RPMI7951 (cell line): ENCODE measurements at regions not wholly inside any gene's neighbourhood (a gene's known extent, or its start where the extent isn't known, plus 50 kb on each side); places are given as distances from the start of the nearest gene placed in this dataset.
"Not testable (repeated sequence)": the region's sequence is repeated elsewhere in the genome, so short reads cannot be mapped to it uniquely, and the experiment has no call there.

ENCODE experiments used
- DNase-seq: peaks from one replicate; pipeline ENCODE4 v3.0.0-alpha.2; 2012; ENCODE audit warnings: low read depth

DNA sequence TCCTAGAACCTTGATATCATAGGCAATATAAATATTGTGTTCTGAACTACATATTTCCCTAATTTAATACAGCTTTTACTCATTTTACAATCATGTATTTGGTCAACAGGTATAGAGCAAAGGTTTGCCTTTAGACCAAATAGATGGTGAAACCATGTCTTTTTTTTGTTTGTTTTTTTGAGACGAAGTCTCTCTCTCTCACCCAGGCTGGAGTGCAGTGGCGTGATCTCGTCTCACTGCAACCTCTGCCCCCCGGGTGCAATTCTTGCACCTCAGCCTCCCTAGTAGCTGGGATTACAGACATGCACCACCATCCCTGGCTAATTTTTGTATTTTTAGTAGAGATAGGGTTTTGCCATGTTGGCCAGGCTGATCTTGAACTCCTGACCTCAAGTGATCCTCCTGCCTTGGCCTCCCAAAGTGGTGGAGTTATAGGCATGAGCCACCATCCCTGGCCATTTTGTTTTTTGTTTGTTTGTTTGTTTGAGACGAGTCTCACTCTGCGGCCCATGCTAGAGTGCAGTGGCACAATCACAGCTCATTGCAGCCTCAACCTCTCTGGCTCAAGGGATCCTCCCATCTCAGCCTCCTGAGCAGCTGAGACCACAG is 243.7 kb upstream of the FOXN3 start:
- not testable (repeated sequence) for DNase-seq

DNA sequence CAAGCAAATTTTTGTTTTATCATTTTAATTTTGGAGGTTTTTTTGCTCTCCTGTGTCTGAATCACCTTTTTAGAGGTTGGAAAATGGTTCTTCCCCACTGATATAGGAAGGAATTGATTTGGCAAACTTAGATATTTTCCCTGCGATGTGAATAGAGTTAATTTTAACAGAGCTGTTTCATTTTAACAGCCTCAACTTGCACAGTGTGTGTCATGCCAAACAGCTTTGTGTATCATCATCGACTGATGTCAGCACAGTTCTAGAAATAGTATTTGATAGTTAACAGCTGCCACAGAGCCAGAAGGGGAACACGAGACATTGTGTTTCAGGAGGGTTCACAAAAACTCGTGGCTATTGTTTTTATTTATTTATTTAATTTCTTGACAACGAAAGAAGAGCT is 243.1 kb upstream of the FOXN3 start:
- peak; percentile 13 for DNase-seq

DNA sequence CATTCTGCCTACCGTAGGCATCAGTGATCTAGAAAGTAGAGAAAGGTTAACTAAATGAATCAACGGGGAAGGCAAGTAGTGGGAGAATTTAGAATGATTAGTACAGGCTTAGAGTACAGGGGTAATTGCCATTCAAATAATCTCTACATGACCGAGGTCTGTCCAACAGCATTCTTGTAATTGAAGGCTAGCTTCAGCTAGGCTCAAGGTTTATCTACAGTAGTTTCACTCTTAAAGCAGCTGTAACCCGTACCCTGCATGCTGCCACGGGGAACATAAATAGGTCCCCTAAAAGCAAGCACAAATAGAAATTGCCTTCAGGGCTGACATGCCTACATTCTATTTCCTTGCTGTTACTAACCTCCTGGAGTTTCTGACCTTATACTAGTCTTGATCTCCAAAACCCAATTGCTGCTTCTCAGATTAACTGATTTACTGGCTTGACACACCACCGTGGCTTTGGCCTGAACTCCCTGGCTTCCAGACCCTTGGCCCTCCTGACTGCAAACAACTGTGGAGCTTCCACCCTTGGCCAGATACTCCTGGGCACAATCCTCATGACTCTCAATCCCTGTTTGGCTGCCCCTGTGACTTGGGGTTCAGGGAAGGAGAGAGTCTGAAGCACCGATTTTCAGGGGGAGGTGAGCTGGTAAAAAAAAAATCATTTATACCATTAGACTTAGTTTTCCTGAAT is 242.1 kb upstream of the FOXN3 start:
- no peak for DNase-seq

DNA sequence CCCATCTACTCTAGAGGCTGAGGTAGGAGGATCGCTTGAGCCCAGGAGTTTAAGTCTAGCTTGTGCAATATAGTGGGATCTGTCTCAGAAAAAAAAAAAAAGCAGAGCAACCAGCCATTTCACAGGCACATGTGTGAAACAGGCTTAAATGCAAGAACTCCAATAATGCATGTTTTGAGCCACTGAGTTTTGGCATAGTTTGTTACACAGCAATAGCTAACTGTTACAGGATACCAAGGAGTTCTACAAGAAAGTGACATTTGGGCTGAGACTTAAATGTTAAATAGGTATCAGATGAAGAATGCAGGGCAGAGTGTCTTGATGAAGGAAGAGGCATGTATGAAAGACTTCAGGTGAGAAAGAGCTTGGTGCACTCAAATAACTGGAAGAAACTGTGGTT is 240.0 kb upstream of the FOXN3 start:
- no peak for DNase-seq

DNA sequence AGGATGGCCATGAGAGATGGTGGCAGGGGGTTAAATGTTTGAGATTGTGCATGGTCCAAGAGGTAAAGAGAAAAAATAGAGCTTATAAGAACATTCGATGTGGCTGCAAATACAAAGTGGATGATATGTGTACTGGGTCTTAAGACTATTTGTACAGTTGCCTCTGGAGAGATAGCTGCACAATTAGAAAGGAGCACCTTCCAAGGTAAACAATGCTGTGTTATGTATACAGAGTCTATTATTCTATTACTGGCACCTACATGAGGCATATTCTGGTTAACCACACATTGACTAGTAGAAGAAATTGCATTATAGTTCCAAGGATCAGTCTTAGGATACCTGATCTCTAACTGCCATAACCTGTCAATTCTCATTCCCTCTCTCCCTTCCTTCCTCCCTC is 238.0 kb upstream of the FOXN3 start:
- DNase-seq, result no peak

DNA sequence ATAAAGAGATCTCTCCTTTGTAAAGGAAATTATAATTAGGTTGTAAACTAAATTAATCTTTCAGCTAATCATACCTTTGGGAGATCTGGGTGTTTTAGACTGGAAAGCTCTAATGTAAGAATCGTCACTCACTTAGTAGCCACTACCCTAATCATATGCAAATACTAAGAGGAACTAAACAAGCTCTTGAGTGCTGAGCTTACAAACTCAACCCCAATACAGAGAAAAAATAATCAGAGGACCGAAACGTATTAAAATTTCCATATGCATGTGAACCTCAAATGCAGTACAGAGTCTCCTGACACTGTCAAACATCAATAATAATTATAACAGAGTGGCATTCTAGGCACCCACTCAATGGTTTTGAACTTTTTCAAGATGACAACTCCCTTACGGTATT is 235.3 kb upstream of the FOXN3 start:
- DNase-seq, result no peak

DNA sequence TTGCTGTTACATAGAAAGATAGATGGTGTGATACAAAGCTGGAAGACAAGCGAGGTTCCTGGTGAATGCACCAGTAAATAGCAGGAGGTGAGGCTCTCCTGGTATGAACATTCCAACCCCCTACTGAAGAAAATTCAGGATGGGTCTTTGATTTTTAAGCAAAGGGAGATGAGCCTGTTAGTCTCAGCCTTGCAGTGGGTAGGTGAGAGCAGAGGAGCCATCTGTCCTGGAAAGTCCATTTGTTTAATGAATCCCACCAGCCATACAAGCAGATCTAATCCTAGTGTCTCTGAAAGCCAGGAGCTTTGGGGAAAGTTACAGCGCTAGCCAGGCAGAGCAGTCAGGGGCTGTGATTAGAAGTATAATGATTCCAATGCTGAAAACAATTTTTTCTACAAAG is 234.8 kb upstream of the FOXN3 start:
- DNase-seq, result no peak

DNA sequence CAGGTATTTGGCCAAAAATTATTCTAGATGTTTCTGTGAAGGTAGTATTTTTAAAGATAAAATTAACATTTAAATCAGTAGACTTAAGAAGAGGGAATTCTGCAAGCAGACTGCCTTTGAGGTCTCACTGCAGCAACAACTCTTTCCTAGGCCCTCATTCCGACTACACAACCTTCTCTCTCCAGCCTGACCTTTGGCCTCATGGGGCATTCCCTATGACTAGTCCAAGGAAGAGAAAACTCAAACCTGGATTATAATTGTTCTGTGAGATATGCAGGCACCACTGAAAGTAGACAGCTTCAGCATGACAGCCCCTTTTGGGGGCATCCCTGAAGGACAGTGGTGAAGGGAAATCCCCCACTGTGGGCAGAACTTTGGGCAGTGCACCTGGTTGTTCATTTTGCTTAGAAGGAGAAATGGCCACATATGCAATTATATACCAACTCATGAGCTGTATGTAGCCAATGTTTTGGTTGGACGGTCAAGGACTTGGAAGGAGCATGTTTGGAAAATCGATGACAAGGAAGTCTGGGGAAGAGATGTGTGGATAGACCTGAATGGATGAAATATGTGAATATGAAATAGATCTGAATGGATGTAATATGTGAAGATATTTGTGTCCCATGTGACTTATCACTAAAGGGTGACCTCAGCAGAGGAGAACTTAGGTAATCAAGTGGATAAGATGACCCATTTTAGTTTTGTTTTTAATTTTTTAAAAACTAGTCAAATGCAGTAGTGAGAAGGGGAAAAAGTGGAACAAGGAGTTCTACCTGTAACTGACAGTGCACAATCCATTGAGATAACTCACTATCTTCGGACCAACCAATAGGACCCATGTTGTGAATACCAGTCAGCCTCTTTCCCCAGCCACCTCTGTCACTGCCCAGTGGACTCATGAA is 233.3 kb upstream of the FOXN3 start:
- DNase-seq, result no peak

DNA sequence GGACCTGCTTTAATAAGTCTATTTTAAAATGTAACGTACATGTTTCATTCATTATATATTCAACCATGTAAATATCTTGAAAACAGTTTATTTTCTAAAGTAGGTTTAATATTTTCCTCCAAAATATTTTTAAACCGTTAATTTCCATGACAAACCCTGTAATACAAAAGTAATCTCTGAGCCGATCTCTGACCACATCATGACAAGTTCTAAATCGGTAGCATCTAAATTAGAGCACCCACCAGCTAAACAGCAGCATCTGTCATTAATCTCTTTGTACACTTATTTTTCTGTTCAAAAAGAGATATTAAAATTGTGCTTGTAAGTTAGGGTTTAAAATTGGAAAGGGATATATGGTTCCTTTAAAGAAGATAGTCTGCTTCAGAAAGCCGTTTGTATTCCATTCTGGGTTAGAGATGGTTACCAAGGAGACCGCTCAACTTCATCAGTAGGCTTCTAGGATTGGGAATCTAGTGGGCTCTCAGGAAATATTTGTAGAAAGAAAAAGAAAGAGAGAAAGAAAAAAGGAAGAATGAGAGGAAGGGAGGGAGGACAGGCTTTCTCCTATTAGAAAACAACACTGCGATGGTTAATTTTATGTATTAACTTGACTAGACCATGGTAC is 232.5 kb upstream of the FOXN3 start:
- DNase-seq, result no peak

DNA sequence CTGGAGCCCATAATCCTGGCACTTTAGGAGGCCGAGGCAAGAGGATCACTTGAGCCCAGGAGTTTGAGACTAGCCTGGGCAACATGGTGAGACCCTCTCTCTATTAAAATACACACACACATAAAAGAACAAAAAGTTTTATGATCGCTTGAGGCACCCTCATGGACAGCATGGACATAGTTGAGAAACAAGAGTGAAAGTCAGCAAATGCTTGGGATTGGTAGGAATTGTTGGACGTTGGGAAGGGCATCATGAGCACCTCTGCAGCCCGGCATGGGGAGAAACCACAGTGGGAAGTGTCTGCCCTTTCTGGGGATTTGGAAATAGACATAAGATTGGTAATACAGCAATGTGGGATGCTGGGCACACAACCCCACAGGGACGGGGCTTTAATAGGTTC is 231.9 kb upstream of the FOXN3 start:
- no peak for DNase-seq

DNA sequence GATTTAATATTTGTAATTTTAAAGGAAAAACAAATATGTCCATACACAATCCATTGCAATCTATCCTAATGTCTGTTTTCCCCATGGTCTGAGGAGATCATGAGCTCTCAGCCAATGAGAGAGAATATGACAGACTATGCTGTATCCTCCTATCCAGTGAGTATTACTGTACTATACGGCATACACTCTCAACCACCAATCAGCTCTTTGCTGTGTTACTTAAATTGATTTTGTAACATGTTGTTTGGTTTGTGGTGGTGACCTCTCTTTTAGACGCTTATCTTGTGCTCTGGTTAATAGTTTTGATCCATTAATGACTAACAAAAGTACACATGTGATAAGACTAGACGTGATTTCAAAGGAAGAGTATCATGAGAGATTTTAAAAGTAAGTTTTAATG is 231.5 kb upstream of the FOXN3 start:
- no peak for DNase-seq

DNA sequence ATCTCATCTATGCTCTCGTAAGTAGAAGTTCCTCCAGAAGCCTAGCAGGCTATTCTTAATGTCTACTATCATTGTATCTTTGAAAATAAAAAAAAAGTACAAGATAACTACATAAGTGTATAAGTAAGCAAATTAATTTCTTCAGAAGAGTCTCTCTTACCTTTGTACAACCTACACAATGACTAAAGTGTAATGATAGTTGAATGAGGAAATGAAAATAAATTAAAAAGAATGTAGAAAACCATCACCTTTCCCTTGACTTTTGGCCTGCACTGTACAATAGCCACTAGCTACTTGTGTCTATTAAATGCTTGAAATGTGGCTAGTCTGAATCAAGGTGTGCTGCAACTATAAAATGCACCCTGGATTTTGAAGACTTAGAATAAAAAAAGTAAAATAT is 229.9 kb upstream of the FOXN3 start:
- no peak for DNase-seq

DNA sequence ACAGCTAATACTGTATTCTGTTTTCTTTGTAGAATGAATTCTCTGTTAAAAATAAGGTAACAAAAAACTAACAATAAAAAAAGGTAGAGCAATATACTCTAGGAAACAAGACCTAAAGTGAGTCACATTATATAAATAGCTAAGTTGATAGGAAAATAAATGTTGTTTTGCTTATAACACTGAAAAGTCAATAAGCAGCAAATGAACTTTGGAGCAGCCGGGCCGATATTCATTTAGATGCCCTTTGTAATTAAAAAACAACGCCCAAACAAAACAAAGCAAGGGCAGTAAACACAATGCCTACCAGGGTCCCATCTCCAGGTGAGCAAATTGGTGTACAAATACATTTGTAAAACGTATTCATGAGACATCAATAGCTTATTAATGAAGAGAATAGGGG is 227.6 kb upstream of the FOXN3 start:
- no peak for DNase-seq

DNA sequence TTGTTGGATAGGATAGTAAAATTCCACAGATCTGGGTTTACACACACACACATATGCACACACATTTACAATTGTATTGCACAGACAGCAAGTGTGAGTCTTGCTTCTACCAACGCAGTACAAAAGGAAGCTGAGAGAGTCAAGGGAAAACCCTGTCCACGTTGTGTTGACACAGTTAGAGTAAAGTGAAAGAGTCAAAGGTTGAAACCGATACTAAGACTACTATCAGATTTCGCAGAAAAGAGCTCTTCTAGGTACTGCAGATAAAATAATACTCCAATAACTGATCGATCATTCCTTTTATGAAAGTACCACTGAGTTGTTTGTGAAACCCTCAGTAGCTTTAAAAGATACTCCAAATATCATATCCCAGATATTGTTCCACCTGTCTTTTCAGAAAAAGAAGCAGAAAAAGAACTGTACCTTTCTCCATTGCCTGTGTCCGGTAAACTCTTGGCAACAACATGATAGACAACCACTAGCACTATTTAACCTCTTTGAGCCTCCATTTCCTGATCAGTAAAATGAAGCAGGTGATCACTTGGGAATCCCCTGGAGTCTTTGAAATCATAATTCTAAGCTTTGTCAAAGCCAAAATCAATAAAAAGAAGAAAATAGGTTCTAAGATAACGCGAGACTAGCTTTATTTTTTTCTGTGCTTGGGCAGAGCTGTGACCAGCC is 224.6 kb upstream of the FOXN3 start:
- DNase-seq, result no peak

DNA sequence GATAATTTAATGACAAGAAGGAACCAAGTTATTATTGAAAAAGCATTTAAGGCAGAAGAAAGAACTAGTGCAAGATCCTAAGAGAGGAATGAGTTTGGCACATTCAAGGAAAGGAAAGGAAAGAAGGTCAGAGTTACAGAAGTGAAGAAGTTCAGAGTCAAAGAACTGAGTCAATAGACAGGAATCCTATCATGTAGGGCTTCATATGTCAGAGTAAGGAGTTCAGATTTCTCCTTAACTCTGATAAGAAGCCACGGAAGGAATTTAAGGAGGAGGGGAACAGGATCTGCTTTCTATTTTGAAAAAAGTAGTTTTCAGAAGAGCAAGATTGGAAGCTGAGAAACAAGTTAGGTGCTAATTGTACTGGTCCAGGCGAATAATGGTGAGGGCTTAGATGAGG is 223.1 kb upstream of the FOXN3 start:
- no peak for DNase-seq

DNA sequence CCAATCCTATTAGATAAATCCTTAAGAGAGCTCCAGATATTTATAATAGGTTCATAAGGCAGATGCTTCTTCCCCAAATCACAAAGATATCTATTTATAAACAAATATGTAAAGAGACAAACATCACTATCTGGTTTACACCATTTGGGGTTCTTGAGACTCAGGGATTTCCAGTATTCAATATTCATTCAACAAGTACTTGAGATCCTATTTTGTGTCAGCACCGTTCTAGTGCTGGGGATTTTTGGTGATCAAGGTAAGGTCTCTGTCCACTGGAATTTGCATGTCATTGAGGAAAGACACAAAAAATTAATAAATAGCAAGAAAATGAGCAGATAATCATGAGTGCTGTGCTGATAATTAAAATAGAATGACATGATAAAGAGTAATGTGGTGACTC is 222.7 kb upstream of the FOXN3 start:
- DNase-seq, result no peak

DNA sequence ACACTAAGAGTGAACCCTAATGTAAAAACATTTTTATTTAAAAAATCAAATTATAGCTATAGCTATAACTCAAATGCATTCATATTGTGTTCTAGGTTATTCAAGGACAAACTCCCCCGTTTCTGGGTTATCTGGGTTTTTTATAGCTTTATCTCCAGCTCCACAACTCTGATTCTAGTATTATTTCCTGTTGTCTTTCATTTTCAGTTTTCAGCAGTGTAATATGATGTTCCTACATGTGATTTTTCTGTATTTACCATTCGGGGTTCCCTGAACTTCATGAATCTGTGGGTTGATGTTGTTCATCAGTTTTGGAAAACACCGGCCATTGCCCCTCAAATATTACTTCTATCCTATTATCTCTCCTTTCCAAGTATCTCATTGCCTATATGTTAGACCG is 221.9 kb upstream of the FOXN3 start:
- no peak for DNase-seq

DNA sequence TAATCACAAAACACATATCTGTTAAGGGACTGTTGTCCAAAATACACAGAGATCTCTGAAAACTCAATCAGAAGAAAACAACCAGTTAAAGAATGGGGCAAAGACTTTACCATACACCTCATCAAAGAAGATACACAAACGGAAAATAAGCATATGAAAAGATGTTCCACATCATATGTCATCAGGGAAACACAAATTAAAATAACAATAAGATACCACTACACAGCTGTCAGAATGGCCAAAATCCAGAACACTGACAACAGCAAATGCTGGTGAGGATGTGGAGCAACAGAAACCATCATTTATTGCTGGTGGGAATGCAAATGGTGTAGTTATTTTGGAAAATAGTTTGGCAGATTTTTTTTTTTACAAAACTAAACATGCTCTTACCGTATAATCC is 220.5 kb upstream of the FOXN3 start:
- no peak for DNase-seq

DNA sequence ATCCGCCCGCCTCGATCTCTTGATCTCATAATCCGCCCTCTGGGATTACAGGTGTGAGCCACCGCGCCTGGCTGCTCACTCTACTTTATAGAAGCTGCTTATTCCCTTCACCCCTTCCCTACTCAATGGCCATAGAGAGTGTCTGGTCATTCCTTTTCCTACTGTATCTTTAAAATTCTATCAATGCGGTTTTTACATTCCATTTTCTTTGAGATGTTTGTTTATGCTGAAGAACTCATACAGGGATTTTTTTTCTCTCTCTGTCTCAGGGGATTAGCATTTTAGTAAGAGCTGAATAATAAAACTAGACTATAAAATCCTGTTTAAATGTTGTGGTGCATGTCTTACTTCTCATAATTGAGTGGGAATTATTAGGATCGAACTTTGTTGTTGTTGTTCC is 218.6 kb upstream of the FOXN3 start:
- no peak for DNase-seq

DNA sequence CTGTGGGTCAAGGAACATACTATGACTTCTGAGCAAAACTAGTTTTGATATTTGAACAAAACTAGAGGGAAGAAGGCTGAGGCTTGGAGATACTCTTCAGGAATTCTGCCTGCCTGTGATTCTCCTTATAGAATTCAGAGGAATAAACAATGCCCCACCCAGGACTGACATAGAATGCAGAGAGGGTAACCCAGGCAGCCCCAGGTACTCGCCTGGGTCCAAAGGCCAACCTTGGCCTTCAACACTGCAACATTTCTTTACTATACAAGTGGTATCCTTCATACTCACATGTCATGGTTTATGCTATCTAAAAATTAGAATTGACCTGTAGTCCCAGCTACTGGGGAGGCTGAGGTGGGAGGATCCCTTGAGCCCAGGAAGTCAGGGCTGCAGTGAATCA is 217.0 kb upstream of the FOXN3 start:
- DNase-seq, result no peak

DNA sequence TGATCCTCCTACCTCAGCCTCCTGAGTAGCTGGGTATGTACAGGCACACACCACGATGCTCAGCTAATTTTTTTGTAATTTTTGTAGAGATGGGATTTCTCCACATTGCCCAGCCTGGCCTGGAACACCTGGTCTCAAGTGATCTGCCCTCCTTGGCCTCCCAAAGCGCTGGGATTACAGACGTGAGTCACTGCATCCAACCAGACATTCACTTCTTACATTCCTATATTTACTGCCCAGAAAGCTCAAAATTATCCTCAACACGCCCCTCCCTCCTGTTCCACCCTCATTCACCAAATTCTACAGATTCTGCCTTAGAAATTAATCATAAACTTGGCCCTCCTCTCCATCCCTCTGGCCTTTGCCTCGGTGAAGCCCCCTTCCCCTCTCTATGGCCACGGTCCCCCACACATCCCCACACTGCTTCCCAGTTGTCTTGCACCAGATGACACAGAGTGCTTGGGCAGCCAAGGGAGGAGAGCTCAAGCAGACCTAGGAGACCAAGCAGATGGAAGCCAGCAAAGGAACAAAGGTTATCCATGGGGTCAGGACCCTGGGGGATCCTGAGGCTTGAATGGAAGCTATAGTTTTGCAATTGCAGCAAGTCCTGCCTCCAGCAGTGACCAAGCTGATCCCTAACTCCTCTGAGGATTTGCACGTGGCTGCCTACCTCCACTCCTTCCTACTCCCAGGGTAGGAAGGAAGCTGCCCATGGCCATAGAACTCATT is 213.2 kb upstream of the FOXN3 start:
- peak; percentile 24 for DNase-seq
